ENCODE measurements at regions not wholly inside any gene's neighbourhood (a gene's known extent, or its start where the extent isn't known, plus 50 kb on each side); places are given as distances from the start of the nearest gene placed in this dataset.

DNA sequence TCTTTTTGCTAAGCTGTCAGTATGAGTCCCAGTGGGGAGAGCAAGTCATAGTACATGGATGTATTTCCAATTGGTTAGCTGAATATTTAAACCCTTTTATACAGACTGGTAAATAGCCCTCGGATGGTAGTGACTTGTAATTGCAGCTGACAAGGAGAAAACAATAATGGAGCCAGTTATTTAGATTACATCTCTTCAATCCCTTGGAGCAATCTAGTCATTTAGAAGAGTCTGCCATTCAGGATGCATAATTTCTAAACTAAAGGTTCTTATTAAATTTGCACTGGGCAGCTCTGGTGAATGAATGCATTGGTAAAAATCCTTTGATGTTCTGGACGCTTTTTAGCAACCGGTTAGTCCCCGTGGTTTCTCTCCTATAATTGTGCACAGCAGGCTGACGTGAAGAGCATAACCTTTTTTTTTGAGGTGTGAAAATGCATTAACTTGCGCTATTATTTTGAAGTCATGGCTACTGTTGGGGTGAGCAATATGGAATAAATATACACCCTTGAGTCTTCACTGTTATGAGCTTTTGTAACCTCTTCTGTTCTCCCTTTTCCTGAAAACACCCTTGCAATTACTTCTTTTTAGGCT, 158.6 kb upstream of the CD180 start:
- DNase-seq = no peak

DNA sequence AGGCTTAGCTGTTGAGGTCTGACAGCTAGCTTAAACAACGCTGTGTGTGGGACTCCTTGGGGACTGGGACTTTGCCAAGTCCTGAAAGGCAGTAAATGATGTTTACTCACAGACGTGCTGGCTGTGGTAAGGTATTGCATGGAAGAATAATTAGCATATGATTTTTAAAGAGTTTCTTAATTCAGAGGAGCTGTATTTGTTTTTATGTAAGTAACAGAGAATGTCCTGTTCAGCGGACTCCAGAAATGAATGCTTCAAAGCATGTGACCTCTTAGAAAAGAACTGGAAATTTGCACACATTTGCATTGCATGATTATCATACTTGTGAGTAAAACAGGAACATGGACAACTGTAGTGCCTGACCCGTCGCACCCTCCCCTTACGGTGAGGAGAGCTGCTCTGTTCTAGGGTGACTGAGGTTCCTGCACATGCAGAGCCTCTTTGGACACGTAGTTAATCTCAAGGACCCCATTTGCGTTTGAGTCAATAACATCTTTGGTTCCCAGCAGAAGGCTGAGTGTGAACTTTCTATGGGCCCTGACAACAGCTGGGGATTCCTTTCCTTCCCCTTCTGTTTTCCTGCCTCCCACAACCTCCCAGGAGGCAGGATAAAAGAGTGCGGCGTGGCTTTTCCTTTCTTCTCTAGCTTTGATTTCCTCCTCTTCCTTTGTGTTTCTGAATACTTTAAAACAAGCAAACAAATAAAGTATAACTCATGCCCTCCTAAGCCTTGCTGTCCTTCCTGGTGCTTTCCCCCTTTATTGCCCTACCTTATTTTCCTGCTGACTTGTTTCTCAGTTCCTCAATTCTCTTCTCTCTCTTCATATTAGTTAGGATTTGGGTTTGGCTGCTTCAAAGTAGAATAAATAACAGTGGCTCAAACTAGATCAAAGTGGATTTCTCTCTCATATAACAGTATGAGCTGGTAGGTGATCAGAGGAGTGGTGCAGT, 157.2 kb upstream of the CD180 start:
- DNase-seq = peak; percentile 38 to 61 (median 58)

DNA sequence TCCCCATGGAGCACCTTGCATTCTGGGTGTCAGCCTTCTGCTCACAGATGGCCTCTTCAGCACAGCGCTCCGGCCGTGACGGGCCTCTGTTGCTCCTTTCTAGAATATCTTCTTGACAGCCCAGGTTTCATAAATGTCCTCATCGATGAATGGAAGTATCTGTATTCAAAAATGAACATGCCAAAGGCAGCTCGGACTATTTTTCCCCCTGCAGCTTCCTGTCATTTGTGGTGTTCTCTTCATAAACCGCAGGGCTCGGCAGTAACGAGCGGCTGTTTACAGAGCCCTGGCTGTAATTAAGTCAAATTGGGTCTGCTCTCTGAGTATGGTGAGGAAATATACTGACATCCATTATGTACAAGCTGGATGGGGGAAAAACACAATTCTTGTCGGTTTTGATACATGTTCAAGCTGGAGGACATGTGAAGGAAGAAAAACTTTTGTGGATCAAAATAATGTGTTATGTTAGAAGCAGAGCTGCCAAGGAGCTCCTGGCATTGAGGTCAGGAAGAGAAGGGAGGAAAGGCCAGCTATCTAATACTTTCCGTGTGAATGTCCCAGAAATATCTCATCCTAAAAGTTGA, 154.1 kb upstream of the CD180 start:
- DNase-seq = peak in 1 of 4 experiments; percentile 11

- DNase-seq = peak; percentile 17 to 49 (median 45)
Observed at GRCh38 chr5:67350185-67350584, 153.6 kb upstream of the CD180 start.

DNA sequence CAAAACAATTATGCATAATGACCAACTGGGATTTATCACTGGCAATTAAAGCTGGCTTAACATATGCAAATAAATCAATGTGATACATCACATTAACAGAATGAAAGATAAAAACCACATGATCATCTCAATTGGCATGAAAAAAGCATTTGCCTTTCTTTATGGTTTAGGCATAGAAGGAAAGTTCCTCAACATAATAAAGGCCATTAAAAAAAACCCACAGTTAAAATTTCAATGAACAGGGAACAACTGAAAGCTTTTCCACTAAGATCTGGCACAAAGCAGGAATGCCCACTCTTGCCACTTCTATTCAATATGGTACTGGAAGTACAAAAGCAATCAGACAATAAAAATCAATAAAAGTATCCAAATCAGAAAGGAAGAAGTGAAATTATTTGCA, 151.2 kb upstream of the CD180 start:
- no peak for DNase-seq

GRCh38 chr5:67346611-67347010, 150.0 kb upstream of the CD180 start:
- no peak for DNase-seq

- no peak for DNase-seq
Observed at GRCh38 chr5:67344870-67345269, 148.3 kb upstream of the CD180 start.

DNA sequence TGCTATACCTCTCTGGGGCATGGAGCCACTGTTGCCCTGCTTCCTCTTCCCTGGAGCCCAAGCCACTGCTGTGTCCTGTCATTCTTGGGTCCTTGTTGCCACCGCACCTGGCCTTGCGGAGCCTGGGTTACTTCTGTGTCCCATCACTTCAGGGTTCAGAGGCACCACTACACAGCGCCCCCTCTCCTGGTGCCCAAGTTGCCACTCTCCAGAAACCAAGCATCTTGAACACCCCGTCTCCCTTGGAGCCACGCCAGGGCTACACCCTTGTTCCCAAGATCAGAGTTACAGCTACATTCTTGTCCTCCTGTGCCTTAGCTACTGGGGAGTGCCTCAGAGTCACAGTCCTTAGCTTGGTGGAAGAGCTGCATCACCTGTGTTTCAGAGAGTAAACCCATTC, 147.2 kb upstream of the CD180 start:
- DNase-seq = no peak

DNA sequence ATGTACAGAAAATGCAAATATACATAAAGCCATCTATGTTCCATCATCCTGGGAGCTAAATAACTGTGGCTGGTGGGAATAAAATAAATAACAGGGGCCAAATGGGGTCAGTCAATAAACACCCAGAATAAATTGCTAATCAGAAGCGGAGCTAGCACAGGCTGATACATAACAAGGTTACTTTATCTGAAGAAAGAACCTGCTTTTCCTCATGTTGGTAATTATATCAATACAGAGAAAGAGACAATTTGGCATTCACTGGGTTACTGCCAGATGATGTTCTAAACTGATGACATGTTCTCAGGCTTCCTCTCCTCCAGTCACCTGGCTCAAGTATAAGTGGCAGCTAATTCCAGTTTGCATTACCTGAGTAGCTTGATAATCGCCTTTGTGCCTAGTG, 144.9 kb upstream of the CD180 start:
- DNase-seq = no peak

- no peak for DNase-seq
Observed at GRCh38 chr5:67339219-67339767, 142.7 kb upstream of the CD180 start.

DNA sequence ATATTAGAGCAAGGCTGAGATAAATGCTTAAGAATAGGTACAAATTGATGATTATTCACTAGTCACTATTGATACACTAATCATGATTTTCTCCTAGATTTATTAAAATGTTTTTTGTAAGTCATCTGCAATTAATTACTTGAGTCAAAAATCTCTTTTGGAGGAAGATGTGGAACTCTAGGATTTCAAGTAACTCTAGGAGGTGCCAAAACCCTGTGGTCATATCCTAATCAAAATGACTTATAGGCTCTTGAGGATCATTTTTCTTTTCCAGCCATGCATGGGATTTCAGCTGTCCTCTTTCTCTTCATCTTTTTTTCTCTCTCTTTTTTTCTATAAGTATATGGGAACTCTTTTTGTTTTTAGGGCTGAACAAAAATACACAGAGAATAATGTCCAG, 141.8 kb upstream of the CD180 start:
- DNase-seq = no peak

DNA sequence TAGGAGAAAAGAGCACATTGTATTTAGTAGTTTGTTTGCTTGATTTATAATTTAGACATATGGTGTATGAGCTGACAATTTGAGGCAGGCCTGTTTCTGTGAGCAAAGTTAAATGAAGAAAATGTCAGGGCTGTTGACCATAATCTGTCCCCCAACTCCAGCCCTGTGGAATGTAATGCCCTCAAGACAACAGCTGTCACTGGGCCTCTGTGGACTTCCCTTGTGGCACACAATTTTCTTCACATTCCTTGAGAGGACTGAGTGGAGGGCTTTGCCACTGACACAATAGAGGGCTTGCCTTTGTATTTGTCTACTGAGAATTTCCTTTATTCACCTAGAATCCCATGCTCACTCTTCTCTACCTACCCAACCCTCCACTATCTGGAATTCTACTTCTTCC, 141.2 kb upstream of the CD180 start:
- DNase-seq = no peak

DNA sequence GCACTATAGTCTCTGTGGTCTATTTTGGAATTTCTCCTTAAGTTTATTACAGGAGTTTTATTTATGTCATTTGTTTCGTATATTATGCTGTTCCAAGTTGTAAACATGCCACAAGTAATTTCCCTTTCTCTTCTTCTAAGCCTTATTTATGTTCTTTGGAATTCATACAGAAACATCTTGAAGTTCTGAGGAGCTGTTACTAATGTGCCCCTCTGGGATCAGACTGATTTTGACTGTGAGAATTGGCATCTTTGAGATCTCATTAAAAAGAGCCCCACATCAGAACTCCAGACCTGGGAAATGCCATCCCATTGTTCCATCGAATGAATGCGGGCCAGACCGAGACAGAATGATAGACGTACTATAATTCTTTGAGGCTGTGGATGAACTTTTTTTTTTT, 138.8 kb upstream of the CD180 start:
- no peak for DNase-seq

GRCh38 chr5:67334373-67334772, 137.8 kb upstream of the CD180 start:
- no peak for DNase-seq

DNA sequence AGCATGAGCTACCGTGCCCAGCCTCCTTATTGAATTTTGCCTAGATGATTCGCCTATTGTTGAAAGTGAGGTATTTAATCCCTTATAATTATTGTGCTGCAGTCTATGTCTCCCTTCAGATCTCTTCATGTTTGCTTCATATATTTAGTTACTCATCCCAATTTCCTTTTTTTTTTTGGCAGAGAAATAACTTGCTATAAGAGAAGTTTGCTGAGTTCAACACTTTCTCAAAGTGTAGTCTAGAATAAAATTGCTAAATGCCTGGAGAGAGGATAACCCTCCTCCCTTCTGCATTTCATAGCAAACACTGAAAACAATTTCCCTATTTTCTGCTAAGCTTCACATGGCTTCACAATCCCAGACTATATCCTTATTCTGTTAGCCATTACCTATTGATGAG, 136.6 kb upstream of the CD180 start:
- peak; percentile 16 to 82 (median 52) for DNase-seq

DNA sequence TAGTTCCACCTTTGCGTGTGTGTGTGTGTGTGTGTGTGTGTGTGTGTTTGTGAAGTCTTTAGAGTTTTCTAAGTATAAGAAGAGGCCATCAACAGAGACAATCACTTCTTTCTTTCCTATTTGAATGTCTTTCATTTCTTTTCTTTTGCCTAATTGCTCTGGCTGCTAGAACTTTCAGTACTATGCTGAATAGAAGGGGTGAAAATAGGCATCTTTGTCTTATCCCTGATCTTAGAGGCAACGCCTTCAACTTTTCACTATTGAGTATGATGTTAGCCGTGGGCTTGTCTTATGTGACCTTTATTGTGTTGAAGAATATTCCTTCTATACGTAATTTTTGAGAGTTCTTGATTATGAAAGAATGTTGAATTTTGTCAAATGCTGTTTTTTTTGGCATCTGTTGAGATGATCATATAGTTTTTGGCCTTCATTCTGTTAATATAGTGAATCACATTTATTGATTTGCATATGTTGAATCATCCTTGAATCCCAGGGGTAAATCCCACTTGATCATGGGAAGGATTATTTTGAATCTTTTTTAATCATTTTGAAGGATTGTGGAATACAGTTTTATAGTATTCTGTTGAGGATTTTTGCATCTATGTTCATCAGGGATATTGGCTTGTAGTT, 134.8 kb upstream of the CD180 start:
- no peak for DNase-seq

DNA sequence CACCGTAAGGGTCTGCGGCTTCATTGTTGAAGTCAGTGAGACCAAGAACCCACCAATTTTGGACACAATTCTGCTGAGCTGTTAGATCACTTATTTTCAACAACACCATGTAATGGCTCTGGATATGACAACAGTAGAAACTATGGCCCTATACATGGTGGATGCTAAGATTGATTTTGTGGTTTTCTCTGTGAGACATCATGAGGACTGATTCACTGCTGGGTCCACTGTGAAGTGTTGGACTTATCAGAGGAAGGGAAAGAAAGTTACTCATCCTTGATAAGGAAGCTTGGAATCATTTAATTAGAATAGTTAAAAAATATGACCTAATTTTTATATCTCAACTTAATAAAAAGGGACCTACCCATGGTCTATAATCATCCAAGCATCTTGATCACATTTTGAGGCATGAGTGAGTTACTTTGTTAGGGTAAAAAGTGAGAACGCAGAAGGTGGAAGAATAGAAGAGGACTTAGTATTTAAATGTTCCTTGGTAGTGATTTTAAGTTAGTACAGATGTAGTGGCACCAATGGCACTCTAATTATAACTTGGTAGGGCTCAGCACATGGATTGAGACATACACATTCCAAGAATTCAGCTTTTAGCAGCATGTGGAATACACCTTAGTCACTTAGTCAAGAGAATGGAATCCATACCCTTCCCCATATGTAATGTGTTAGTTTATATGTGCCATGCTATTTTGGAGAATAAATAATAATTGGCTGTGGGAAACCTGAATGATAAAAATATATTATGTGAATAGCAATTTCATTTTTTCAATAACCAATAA, 123.5 kb upstream of the CD180 start:
- DNase-seq = no peak

DNA sequence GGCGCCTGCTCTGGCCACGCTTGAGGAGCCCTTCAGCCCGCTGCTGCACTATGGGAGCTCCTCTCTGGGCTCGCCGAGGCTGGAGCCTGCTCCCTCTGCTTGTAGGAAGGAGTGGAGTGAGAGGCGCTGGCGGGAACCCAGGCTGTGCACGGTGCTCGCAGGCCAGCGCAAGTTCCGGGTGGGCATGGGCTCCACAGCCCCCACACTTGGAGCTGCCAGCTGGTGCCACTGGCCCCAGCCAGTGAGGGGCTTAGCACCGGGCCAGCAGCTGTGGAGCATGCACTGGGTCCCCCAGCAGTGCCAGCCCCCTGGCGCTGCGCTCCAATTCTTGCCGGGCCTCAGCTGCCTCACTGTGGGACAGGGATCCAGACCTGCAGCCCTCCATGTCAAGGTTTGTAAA, 122.1 kb upstream of the CD180 start:
- DNase-seq = no peak

DNA sequence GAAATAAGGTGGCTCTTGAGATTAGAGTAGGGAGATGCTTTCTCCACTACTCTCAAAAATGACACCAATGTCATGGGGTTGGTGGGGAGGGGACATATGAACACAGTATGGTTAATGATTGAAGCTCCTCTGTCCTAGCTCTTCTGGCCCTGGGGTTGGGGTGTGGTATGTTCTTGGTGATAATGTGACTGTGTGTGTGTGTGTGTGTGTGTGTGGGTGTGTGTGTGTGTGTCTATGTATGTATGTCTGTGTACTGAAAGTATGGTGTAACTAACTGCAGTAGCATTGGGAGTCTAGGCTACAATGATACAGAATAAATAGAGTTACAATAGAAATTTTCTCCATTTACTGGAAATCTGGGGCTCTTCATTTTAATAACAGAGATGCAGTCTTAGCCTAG, 121.0 kb upstream of the CD180 start:
- DNase-seq = no peak

DNA sequence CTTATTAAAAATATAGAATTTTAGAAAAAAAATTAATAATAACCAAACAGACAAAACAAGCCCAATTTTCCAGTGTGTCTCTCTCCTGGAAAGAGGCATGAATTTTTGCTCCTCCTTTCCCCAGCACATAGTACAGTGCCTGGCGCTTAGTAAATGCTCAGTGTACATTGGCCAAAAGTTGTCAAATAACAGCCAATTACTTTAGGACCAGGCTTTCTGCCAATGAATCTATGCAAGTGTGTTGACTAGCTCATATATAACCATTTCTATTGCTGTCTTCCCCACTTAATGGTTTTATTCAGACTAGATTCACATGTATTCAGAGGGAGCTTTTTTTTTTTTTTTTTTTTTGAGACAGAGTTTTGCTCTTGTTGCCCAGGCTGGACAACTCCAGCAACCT, 120.1 kb upstream of the CD180 start:
- no peak for DNase-seq

GRCh38 chr5:67315082-67315989, 118.7 kb upstream of the CD180 start:
- peak; percentile 37 to 56 (median 51) for DNase-seq

Measured in suppressor macrophage (primary cell).